ENCODE measurements at regions not wholly inside any gene's neighbourhood (a gene's known extent, or its start where the extent isn't known, plus 50 kb on each side); places are given as distances from the start of the nearest gene placed in this dataset.

- no peak for FAIRE-seq
Observed at GRCh38 chr17:5950878-5951277, 119.3 kb upstream of the WSCD1 start.

GRCh38 chr17:5951912-5952311 is 118.3 kb upstream of the WSCD1 start:
- TF ChIP-seq EZH2 (IDR thresholded peaks at IDR 0.05; ENCODE audit: low read length), result no peak
- TF ChIP-seq CTCF (optimal IDR thresholded peaks at IDR 0.05 in 1 of 3, IDR thresholded peaks at IDR 0.05 in 1 of 3, conservative IDR thresholded peaks at IDR 0.05 in 1 of 3; ENCODE audit: extremely low read depth in 1 of 3, insufficient read depth in 2 of 3, low read length in 3 of 3), result no peak
- FAIRE-seq, result no peak
- dilution Hi-C loops (cut with MboI; ENCODE audit: extremely low pct_ligation_motif_present, low sequenced_read_pairs), result no loop called here

More at GRCh38 chr17:5950878-5951277, 119.3 kb upstream of the WSCD1 start:
- H3K4me3 ChIP-seq (ENCODE audit: control insufficient read depth in 2 of 3, extremely low read depth in 1 of 3, insufficient read depth in 2 of 3, low read depth in 1 of 3, low read length in 3 of 3), result no peak overlapping the region
- no peaks in the 10 kb centered on the region for H4K20me1 ChIP-seq (ENCODE audit: control insufficient read depth, extremely low read depth, insufficient read depth, low read length)
- TF ChIP-seq CTCF (optimal IDR thresholded peaks at IDR 0.05 in 1 of 3, IDR thresholded peaks at IDR 0.05 in 1 of 3, conservative IDR thresholded peaks at IDR 0.05 in 1 of 3; ENCODE audit: extremely low read depth in 1 of 3, insufficient read depth in 2 of 3, low read length in 3 of 3) (no peak), EZH2 (IDR thresholded peaks at IDR 0.05; ENCODE audit: low read length) (no peak)
- H3K27ac ChIP-seq (ENCODE audit: control insufficient read depth, insufficient read depth, low read length), result no peak overlapping the region
- H3K9me1 ChIP-seq (ENCODE audit: control insufficient read depth, extremely low read depth, insufficient read depth, low read length), result no peaks in the 10 kb centered on the region
- H3K36me3 ChIP-seq (ENCODE audit: control insufficient read depth in 2 of 2, extremely low read depth in 1 of 2, insufficient read depth in 2 of 2, low read length in 2 of 2), result no peaks in the 10 kb centered on the region
- no peaks in the 10 kb centered on the region for H3K9me3 ChIP-seq (ENCODE audit: control insufficient read depth, low read depth, low read length)
- dilution Hi-C loops (cut with MboI; ENCODE audit: extremely low pct_ligation_motif_present, low sequenced_read_pairs), result no loop called here
- H3K9ac ChIP-seq (ENCODE audit: control insufficient read depth, extremely low read depth, insufficient read depth, low read length), result no peak overlapping the region
- DNase-seq (ENCODE audit: low read depth, low spot score), result no peak
- no peaks in the 10 kb centered on the region for H3K4me1 ChIP-seq (ENCODE audit: control insufficient read depth, extremely low read depth, insufficient read depth, low read length)
- no peaks in the 10 kb centered on the region for H3K27me3 ChIP-seq (ENCODE audit: control insufficient read depth, extremely low read depth, insufficient read depth, low read length)
- no peak overlapping the region for H2AFZ ChIP-seq (ENCODE audit: control insufficient read depth, low read length)
- no peaks in the 10 kb centered on the region for H3K79me2 ChIP-seq (ENCODE audit: control insufficient read depth, insufficient read depth, low read length)
- no peak overlapping the region for H3K4me2 ChIP-seq (ENCODE audit: control insufficient read depth, extremely low read depth, insufficient read depth, low read depth, low read length)

More at GRCh38 chr17:5951912-5952311, 118.3 kb upstream of the WSCD1 start:
- Histone ChIP-seq H3K79me2 (ENCODE audit: control insufficient read depth, insufficient read depth, low read length) (no peaks in the 10 kb centered on the region), H3K9me3 (ENCODE audit: control insufficient read depth, low read depth, low read length) (no peaks in the 10 kb centered on the region), H3K4me2 (ENCODE audit: control insufficient read depth, extremely low read depth, insufficient read depth, low read depth, low read length) (no peak overlapping the region), H3K4me1 (ENCODE audit: control insufficient read depth, extremely low read depth, insufficient read depth, low read length) (no peaks in the 10 kb centered on the region), H3K4me3 (ENCODE audit: control insufficient read depth in 2 of 3, extremely low read depth in 1 of 3, insufficient read depth in 2 of 3, low read depth in 1 of 3, low read length in 3 of 3) (no peak overlapping the region), H3K9ac (ENCODE audit: control insufficient read depth, extremely low read depth, insufficient read depth, low read length) (no peak overlapping the region), H4K20me1 (ENCODE audit: control insufficient read depth, extremely low read depth, insufficient read depth, low read length) (no peaks in the 10 kb centered on the region), H3K36me3 (ENCODE audit: control insufficient read depth in 2 of 2, extremely low read depth in 1 of 2, insufficient read depth in 2 of 2, low read length in 2 of 2) (no peaks in the 10 kb centered on the region), H2AFZ (ENCODE audit: control insufficient read depth, low read length) (no peak overlapping the region), H3K9me1 (ENCODE audit: control insufficient read depth, extremely low read depth, insufficient read depth, low read length) (no peaks in the 10 kb centered on the region), H3K27me3 (ENCODE audit: control insufficient read depth, extremely low read depth, insufficient read depth, low read length) (no peaks in the 10 kb centered on the region), H3K27ac (ENCODE audit: control insufficient read depth, insufficient read depth, low read length) (no peak overlapping the region)
- DNase-seq (ENCODE audit: low read depth, low spot score), result no peak

All from keratinocyte (primary cell).